NCI-H82 treated with DMSO at 0.1 percent for 48 hours (cell line): ENCODE measurements at regions not wholly inside any gene's neighbourhood (a gene's known extent, or its start where the extent isn't known, plus 50 kb on each side); places are given as distances from the start of the nearest gene placed in this dataset.
"Not testable (repeated sequence)": the region's sequence is repeated elsewhere in the genome, so short reads cannot be mapped to it uniquely, and the experiment has no call there.

Experiments used
- DNase-seq: peaks from one replicate; lab custom pipeline; 2025; ENCODE audit not compliant: unreplicated experiment; lab: John Stamatoyannopoulos, UW

- no peak for DNase-seq
Observed at GRCh38 chr6:119838043-119838442, 488.5 kb upstream of the MAN1A1 start.

DNA sequence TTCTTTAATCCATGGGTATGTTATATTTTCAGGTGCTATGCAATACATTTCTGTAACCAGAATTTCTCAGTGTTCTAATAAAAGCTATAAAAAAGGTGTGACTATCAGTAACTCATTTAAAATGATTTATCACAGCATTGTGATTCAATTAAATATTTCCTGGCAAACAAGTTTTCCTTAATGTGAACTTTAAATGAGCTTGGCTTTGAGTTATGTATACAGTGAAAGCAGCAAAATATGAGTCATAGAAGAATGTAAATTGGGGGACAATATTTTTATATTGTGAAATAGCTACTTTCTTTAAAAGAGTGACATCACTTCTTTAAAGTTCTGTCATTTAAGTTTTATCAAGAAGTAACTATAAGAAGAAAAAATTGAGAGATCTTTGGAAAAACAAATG is 484.9 kb upstream of the MAN1A1 start:
- no peak for DNase-seq

- no peak for DNase-seq
Observed at GRCh38 chr6:119832411-119832810, 482.9 kb upstream of the MAN1A1 start.

DNA sequence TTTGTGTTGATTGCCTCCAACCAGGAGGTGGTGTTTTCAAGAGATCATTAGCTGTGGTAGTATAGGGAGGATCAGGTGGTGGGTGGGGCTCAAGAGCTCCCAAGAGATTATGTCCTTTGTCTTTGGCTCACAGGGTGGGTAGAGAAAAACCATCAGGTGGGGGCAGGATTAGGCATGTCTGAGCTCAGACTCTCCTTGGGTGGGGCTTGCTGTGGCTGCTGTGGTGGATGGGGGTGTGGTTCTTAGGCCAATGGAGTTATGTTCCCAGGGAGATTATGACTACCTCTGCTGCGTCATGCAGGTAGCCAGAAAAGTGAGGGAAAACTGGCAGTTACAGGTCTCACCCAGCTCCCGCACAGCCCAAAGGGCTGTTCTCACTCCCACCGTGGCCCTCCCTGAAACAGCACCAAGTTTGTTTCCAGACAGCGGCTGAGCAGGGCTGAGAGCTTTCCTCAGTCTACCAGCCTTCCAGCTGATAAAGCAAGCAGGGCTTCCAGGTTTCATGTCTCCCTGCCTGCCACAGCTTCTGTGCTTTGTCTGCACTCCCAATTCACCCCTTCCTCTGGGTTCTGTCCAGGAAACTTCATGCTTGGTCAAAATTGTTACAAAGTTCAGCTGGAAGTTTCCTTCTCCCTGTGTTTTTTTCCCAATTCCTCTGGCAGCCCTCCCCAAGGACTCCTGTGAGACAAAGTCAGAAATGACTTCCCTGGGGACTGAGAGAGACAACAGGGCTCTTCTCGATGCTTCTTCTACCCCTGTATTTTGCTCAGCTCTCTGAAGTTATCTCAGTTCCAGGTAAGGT is 481.1 kb upstream of the MAN1A1 start:
- DNase-seq: no peak

GRCh38 chr6:119830069-119830468 is 480.5 kb upstream of the MAN1A1 start:
- DNase-seq: no peak

GRCh38 chr6:119829499-119829898 is 479.9 kb upstream of the MAN1A1 start:
- not testable (repeated sequence) for DNase-seq

DNA sequence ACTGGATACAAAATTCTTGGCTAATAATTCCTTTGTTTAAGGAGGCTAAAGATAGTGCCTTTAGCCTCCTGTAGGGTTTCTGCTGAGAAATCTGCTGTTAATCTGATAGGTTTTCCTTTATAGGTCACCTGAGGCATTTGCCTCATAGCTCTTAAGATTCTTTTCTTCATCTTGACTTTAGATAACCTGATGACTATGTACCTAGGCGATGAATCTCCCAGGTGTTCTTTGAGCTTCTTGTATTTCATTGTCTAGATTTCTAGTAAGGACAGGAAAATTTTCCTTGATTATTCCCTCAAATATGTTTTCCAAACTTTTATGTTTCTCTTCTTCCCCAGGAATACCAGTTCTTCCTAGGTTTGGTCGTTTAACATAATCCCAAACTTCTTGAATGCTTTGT is 479.4 kb upstream of the MAN1A1 start:
- DNase-seq: no peak

GRCh38 chr6:119821380-119821779 is 471.8 kb upstream of the MAN1A1 start:
- no peak for DNase-seq

DNA sequence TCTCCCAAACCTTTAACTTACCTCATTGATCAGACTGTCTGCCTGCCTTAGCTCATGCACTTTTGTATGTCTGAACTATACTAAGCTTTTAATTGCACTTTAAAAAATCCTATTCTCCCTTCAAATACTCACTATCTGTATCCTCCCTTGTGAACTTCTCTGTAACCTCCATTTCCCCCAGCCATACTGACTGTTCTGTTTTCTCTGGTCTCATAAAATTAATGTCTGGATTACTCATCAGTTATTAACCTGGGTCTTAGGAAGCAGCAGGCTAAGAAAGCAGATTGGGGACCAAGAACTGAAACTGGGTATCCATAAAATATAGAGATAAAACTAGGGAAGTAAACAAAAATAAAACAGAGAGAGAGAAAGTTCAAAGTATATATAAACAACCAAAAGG is 469.3 kb upstream of the MAN1A1 start:
- no peak for DNase-seq

GRCh38 chr6:119814609-119815400 is 465.2 kb upstream of the MAN1A1 start:
- DNase-seq: no peak

DNA sequence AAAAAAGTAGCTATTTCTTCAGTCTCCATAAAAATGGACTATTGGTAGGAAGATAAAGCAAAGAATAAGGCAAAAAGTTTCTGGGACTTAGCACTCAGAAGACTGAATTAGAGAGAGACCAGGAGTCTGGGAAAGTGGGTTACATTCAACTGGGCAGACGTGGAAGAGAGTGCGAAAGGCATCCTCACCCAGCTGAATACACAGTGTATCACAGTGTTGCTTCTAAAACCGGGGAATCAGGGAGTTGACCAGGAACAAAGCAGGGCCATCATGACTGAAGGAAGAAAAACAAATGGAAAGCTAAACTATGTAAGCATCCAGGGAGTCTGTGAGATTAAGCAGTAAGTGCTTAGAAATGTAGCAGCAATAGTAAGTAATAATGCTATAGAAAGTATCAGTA is 452.9 kb upstream of the MAN1A1 start:
- DNase-seq: no peak

DNA sequence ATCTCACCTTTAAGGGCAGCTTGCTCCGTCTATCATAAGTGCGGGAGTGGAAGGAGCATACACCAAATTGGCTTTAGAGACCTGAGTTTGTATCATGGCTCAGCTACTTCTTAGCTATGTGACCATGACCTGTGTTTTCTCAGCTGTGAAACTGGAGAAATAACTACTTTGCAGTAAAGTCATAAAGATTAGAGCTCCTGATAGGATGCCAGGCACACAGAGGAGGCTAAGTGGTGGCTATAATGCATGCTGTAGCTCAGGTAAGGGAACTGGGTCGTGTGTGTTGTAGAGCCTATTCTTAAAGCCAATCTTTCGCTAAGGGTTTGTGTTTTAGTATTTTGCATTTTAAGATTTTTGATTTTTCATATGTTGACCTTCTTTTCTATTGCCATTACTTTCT is 451.5 kb upstream of the MAN1A1 start:
- no peak for DNase-seq

- no peak for DNase-seq
Observed at GRCh38 chr6:119800526-119800925, 451.0 kb upstream of the MAN1A1 start.

DNA sequence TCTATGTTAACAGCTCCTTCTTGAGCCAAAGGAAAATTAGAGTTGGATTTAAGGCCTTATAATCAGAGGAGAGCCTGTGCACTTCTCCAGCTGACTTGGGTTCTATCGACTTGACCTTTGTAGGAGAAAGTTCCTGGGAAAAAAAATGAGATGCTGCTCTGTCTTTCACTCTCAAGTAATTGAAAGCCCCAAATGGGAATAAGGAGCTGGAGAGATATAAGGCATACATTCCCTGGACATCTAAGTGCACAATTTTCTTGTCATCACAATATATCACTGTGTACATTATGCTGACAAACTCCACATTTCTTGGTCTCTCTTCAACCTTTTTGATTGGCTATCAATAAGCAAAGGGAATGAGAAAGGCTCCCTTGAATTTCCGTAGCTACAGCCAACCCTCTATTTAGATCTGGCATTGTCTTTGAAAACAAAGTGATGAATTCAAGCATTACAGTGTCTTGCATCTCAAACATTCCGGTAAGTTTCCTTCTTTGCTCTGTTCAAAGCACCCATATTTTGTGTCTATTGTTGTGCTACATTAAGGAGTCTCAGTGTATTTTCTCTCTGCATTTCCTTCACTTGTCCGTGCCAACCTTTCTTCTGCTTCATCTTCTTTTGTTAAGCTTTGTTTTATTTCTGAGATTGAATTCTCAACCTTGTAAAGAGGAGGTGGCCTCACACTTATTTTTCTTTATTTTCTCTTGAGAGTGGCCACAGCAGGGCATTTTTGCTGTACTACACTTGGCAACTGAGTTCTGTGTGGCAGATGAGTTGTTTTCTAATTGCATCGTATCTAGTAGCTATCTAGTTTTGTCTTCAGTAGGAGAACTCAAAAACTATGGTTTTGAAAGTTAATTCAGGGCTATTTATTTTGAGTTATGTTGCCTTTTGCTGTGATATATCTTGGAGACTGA is 450.3 kb upstream of the MAN1A1 start:
- no peak for DNase-seq

DNA sequence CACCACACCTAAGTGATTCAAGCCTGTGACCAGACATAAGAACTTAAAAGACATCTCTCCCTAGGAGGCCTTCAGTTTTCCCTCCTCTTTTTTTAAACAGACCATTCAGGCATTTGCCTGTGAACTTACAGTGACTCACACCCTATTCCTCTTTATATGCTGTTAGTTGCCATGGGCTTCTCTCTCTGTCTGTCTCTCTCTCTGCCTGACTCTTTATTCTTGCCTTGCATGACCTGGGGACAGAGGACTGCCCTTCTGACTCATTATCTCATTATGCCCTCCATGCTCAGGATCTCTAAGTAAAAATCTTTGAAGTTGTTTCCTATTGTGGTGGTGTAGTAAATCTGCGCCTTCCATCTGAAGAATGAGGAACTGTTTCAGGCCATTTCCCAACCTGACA is 442.2 kb upstream of the MAN1A1 start:
- no peak for DNase-seq

DNA sequence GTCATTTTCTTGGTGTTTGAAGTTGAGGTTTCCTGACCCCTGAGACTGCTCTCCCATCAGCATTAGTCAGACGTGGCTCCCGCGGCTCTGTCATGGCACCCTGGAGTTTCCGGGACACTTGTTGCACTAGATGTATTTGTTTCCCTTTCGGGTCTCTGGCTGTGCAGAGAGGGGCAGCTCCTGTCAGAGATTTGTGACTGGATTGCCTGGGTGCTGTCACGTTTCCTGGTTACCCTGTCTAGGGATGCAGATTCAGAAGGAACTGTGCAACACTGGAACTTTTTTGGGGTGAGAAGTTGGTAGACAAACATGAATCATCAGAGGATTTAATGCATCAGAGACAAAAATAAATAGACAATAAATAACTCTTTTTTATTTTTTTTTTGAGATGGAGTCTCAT is 431.8 kb upstream of the MAN1A1 start:
- DNase-seq: no peak

GRCh38 chr6:119768201-119768600 is 418.6 kb upstream of the MAN1A1 start:
- no peak for DNase-seq

- no peak for DNase-seq
Observed at GRCh38 chr6:119764927-119765681, 415.5 kb upstream of the MAN1A1 start.

DNA sequence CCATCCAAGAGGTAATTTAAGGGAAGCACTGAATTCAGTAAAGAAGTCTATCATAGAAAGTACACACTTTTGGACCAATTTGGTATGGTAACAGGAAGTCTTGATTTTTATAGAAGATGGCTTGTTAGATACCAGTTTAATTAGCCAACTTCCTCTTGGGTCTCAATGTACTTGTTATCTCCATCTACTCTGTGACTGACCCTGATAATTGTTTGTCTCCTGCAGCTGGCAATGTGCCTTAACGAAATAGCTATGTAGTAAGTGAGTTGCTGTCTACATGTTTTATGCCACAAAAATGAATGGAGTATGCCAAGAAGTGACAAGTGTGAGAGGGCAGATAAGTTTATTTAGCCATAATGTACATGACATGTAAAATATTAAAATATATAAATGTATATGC is 410.5 kb upstream of the MAN1A1 start:
- no peak for DNase-seq

DNA sequence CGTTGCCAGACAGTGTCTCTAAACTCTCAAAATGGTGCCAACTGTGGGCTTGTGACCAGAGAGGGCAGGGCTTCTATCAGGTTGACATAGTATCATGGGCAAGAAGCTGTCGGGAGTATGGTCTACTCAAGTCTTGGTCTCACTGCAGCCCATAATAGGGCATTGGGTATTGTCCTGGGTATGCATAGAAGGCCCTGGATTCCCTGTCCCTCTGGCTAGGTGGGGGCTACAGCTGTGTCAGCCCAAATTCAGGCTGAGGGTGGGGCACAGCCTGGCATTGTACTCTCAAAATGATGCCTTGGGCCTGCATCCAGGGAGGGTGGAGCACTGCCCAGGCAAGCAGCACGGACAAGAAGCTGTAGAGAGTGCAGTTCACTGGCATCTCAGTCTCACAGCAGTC is 408.8 kb upstream of the MAN1A1 start:
- no peak for DNase-seq

DNA sequence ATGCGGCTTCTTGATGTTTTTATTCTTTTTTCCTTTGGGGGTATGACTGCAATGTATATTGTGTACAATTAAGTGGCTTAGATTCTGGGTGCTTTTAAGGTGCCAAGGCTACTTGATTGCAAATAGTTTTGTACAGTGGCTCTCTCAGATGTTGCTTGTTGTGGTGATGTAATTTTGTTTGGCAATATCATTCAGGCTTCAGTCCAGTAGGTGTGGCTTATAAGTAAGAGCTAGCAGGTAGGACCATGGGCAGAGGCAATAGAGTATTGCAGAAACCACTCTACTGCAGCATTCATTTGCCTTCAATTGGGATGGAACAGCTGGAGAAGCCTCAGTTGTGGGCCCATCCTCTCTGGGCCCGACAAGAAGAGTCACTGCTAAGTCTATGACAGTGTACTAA is 407.9 kb upstream of the MAN1A1 start:
- DNase-seq: no peak
